GM13976 (cell line): ENCODE measurements at regions not wholly inside any gene's neighbourhood (a gene's known extent, or its start where the extent isn't known, plus 50 kb on each side); places are given as distances from the start of the nearest gene placed in this dataset.
"Not testable (repeated sequence)": the region's sequence is repeated elsewhere in the genome, so short reads cannot be mapped to it uniquely, and the experiment has no call there.

Experiments
- DNase-seq: peaks from one replicate; pipeline ENCODE4 v3.0.0; 2012; ENCODE audit warnings: low spot score
- in situ Hi-C: fragments of 300-500 bp; cut with MboI; formaldehyde crosslinking; loops from one replicate; pipeline ENCODE4 v1.12.0; 2022; ENCODE audit warnings: low sequenced_read_pairs, mixed read lengths, inconsistent platforms; ENCODE audit not compliant: unreplicated experiment
- TF ChIP-seq, protein P1 (sequence below): IDR thresholded peaks from 2 replicates; pipeline ENCODE4 v1.5.1; 2012; ENCODE audit warnings: borderline replicate concordance, mild to moderate bottlenecking; ENCODE audit not compliant: insufficient read depth; ENCODE audit errors: extremely low read depth, missing control alignments, control extremely low read depth

DNA sequence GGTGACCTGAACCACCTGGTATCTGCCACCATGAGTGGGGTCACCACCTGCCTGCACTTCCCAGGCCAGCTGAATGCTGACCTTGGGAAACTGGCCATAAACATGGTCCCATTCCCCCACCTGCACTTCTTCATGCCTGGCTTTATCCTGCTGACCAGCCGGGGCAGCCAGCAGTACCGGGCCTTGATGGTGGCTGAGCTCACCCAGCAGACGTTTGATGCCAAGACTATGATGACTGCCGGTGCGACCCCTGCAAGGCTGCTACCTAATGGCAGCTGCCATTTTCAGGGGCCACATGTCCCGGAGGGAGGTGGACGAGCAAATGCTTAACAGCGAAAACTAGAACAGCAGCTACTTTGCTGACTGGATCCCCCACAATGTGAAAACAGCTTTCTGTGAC lies 67.5 kb upstream of the FAM241A start:
- DNase-seq: no peak
- TF ChIP-seq, protein P1, sequence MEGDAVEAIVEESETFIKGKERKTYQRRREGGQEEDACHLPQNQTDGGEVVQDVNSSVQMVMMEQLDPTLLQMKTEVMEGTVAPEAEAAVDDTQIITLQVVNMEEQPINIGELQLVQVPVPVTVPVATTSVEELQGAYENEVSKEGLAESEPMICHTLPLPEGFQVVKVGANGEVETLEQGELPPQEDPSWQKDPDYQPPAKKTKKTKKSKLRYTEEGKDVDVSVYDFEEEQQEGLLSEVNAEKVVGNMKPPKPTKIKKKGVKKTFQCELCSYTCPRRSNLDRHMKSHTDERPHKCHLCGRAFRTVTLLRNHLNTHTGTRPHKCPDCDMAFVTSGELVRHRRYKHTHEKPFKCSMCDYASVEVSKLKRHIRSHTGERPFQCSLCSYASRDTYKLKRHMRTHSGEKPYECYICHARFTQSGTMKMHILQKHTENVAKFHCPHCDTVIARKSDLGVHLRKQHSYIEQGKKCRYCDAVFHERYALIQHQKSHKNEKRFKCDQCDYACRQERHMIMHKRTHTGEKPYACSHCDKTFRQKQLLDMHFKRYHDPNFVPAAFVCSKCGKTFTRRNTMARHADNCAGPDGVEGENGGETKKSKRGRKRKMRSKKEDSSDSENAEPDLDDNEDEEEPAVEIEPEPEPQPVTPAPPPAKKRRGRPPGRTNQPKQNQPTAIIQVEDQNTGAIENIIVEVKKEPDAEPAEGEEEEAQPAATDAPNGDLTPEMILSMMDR: no peak
- in situ Hi-C loops: loop anchor here (25.0 kb wide), 1 partner anchor 535 kb away; no protein-coding TSS in a partner anchor

DNA sequence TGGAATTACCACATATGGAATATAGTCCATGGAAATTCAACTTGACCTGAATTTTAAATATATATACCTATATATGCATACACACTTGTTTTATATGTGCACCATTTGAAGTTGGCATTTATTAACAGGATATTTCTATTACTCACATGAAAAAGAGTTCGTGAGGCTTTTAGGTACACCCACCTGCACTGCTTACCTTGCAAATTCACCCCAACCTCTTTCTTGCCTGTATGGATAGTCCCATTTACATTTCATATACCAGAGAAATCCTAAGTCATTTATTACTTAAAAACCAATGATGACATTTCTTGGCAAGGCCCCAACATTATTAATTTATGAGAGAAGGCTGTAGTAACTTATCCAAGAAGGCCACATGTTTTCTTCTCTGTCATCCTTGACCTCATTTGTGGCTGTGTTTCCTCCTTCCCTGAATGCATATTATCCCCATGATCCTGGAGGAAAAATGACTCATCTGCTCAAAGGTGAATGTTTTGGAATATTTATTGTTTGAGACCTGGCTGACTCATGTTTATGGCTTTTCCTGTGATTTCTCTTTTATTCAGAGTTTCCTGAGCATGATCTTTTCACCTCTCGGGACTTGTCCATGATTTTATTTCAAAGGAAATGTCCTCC lies 62.2 kb upstream of the FAM241A start:
- in situ Hi-C loops: loop anchor here (25.0 kb wide), 1 partner anchor 529 kb away; no protein-coding TSS in a partner anchor
- TF ChIP-seq, protein P1: no peak
- DNase-seq: no peak

DNA sequence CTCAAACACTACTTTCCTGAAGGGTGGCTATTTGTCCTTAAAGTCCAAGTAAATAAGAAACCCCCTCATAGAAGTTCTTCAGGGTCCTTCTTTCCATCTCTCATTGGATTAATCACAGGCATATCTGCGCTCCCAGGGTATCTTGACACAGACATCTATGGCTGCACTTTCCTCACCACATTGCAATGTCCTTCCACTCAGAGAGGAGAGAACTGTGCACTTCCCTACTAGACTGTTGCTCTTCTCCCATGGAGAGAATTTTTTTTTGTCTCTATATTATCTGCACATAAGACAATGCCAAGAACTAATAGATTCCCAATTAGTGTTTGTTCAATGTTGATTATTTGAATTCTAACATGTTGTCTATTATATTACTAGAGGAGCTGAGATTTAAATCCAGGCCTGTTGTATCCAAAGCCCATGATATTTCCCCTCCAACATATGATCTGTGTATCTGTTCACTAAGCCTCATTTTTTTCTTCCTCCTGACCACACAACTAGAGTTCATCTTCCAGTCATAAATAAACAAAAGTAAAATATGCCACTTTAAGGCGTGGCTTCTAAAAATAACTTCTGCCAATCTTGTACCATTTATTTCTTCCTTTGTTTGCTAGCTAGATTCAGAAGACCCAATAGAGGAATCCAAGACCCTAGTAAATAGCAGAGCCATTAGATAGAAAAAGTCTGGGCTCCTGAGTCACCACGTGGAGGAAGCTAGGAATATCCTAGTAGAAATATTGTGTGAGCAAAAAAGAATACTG lies 61.5 kb upstream of the FAM241A start:
- no peak for DNase-seq
- TF ChIP-seq, protein P1: no peak
- in situ Hi-C loops: loop anchor here (25.0 kb wide), 1 partner anchor 529 kb away; no protein-coding TSS in a partner anchor

DNA sequence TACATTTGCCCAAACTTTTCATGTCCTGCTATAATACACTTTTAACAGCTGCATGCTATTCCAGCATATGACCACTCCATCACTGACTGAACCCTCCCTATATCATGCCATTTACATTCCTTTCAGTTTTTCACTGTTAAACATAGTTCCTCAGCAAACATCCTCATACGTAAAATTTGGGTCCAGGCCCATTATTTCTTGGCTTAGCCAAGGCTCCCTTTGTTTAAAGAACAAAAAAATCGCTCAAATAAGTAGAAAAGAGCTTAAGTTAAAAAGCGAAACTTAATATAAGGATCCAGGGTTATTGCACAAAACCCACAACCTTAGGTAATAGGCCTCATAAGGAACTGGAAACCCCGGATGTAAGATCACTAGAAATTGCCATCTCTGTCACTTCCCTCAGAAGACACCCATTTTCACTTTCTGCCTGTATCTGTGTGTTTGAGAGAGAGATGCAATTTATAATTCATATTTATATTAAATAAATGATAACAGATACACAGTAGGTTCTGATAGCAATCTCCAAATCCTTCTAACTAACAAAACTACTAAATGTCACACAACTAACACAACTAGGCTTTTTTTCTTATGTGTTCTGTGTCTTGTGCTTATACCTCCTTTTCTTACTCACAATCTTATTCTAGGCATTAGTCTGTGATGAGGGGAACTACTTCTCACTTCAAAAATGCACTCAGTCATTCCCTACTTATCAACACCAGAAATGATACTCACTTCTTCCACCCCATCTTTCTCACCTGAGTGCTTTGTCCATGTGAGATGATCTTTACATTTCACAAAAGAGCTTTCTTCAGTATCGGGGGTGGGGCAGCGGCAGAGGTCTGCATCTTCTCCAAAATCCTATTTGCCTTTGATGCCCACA lies 59.9 kb upstream of the FAM241A start:
- TF ChIP-seq, protein P1: no peak
- in situ Hi-C loops: loop anchor here (25.0 kb wide), 1 partner anchor 527 kb away; no protein-coding TSS in a partner anchor
- DNase-seq: no peak

DNA sequence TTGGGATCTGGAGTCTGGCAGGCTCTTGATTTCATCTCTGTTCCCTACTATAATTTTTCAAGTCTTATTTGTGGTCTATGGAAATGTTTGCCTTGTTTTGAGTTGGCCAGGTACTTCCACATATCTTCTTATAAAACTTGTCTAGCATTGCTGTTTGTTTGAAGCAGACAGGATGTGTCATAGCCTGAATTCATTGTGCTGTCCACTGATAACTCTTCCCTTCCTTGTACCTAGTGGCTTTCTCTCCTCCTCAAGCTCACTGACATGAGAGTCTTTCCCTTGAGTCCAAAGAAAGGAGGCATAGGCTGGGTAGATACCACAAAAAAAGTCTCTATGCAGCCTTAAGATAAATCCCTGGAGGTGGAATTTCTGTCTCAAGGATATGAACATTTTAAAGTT lies 59.2 kb upstream of the FAM241A start:
- in situ Hi-C loops: loop anchor here (25.0 kb wide), 1 partner anchor 526 kb away; no protein-coding TSS in a partner anchor
- TF ChIP-seq, protein P1: no peak
- DNase-seq: no peak

DNA sequence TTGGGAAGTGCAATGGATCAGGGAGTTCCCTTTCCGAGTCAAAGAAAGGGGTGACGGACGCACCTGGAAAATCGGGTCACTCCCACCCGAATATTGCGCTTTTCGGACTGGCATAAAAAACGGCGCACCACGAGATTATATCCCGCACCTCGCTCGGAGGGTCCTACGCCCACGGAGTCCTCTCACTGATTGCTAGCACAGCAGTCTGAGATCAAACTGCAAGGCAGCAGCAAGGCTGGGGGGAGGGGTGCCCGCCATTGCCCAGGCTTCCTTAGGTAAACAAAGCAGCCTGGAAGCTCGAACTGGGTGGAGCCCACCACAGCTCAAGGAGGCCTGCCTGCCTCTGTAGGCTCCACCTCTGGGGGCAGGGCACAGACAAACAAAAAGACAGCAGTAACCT lies 58.6 kb upstream of the FAM241A start:
- in situ Hi-C loops: loop anchor here (25.0 kb wide), 1 partner anchor 526 kb away; no protein-coding TSS in a partner anchor

DNA sequence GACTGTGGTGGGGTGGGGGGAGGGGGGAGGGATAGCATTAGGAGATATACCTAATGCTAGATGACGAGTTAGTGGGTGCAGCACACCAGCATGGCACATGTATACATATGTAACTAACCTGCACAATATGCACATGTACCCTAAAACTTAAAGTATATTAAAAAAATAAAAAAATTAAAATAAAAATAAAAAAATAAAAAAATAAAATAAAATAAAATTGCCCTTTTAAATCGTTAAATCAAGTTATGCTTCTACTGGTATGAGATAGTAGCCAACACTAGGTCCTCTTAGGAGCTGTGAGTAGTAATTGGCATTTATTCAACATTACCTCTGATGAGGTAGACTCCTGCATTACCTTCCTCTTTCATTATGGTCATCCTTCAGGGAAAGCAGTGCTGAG lies 52.9 kb upstream of the FAM241A start:
- in situ Hi-C loops: loop anchor here (25.0 kb wide), 1 partner anchor 520 kb away; no protein-coding TSS in a partner anchor
- DNase-seq: not testable (repeated sequence)

More for the DNA sequence above, 58.6 kb upstream of the FAM241A start:
- DNase-seq: not testable (repeated sequence)
